ENCODE measurements at regions not wholly inside any gene's neighbourhood (a gene's known extent, or its start where the extent isn't known, plus 50 kb on each side); places are given as distances from the start of the nearest gene placed in this dataset.

DNA sequence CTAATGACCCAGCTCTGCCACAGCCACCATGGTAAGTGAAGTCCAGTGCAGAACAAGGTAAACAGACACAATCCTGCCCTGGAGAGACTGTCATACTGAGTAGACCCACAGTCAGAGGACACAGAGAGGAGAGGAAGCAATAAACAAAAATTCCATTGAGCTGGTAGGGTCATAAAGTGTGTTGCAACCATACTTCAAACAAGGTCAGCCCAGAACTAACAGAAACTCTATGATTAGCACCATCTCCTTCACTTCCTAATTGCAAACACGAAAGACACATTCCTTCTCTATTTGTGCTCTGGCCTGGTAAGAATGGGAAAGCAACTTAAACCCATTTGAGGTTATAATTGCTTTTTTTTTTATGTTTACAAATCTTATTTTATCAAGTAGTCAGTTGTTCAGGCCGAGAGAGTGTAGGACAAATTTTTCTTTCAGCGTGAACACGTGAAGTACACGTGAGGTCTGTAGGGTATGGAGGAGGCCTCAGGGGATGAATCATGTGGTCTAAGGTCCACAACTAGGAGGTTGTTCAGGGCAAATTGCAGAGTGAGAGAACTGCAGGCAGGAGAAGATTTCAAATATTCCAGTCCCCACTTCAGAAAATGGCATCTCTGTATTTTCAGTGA lies 71.4 kb upstream of the GLS start:
- H4K91ac ChIP-seq (ENCODE audit: low read length), result no peak overlapping the region
- H3K27me3 ChIP-seq (ENCODE audit: control insufficient read depth in 1 of 2, insufficient read depth in 1 of 2, low read length in 2 of 2), result no peaks in the 10 kb centered on the region
- no peak overlapping the region for H2BK12ac ChIP-seq (ENCODE audit: low read length in 2 of 2)
- H3K36me3 ChIP-seq (ENCODE audit: control insufficient read depth in 1 of 2, insufficient read depth in 2 of 2, low read depth in 1 of 2, low read length in 2 of 2), result no peaks in the 10 kb centered on the region
- no peak overlapping the region for H2BK5ac ChIP-seq (ENCODE audit: low read depth, low read length, poor library complexity, severe bottlenecking)
- H3K27ac ChIP-seq (ENCODE audit: low read length, poor library complexity, severe bottlenecking), result no peak overlapping the region
- no peak overlapping the region for H3K9ac ChIP-seq (ENCODE audit: low read length)
- H4K8ac ChIP-seq (ENCODE audit: low read length), result no peak overlapping the region
- no peak overlapping the region for H3K4me3 ChIP-seq (ENCODE audit: insufficient read depth in 1 of 2, low read depth in 1 of 2, low read length in 2 of 2)
- peaks cover 5% of the 10 kb centered on the region for H3K4me1 ChIP-seq (ENCODE audit: control insufficient read depth, insufficient read depth, low read depth, low read length)
- WGBS, result 29% methylated on average over 4 of the region's 5 CpGs
- no peaks in the 10 kb centered on the region for H3K9me3 ChIP-seq (ENCODE audit: control insufficient read depth, low read length)
- DNase-seq, result peak; percentile 66
- no peak overlapping the region for H2BK15ac ChIP-seq (ENCODE audit: low read depth, poor library complexity, severe bottlenecking)
- H2BK120ac ChIP-seq (ENCODE audit: low read depth, low read length), result no peak overlapping the region
- H2AFZ ChIP-seq (ENCODE audit: low read depth, low read length), result no peak overlapping the region
- H3K4ac ChIP-seq (ENCODE audit: low read depth in 1 of 2, low read length in 2 of 2), result no peak overlapping the region
- H3K23ac ChIP-seq (ENCODE audit: low read length in 2 of 2), result no peak overlapping the region
- H3K79me1 ChIP-seq (replicated peaks; ENCODE audit: low read length, poor library complexity, severe bottlenecking), result no peaks in the 10 kb centered on the region
- H3K4me2 ChIP-seq (ENCODE audit: low read length, poor library complexity, severe bottlenecking), result no peak overlapping the region
- no peak overlapping the region for H3K18ac ChIP-seq (ENCODE audit: low read depth in 1 of 2, low read length in 2 of 2)
- H2AK5ac ChIP-seq (ENCODE audit: low read length, severe bottlenecking), result no peak overlapping the region
- H3K14ac ChIP-seq (ENCODE audit: low read length in 2 of 2), result no peak overlapping the region

DNA sequence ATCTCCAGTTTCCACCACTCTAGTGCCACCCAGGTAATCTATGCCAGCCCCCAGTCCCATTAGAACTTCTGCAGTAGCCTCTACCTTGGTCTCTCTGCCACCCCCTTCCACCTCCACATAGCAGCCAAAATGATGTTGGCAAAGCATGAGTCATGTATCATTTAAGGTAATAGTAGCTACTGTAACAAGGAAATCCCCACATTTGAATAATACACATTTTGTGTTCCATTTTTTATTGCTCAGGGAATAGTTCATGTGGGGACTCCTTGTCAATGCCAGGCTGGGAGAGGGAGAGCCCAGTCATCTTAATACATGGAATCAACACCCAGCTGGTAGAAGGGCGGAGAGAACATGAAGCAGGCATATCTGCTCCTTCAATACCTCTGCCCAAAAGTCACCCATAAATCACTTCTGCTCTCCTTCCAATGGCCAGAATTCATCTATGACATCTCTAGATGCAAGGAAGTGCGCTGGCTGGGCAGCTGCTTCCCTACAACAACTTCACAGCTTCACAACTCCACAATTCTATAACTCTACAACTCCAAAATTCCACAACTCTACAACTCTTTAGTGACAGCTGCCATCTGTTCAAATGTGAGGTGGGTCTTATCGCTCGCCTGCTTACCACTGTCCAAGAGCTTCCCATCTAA lies 70.6 kb upstream of the GLS start:
- Histone ChIP-seq H2BK120ac (ENCODE audit: low read depth, low read length) (peak overlapping the region; percentile 74), H3K27ac (ENCODE audit: low read length, poor library complexity, severe bottlenecking) (no peak overlapping the region), H2BK12ac (ENCODE audit: low read length in 2 of 2) (peak overlapping the region; percentile 34 to 90), H4K91ac (ENCODE audit: low read length) (peak overlapping the region; percentile 56), H3K27me3 (ENCODE audit: control insufficient read depth in 1 of 2, insufficient read depth in 1 of 2, low read length in 2 of 2) (no peaks in the 10 kb centered on the region), H3K4ac (ENCODE audit: low read depth in 1 of 2, low read length in 2 of 2) (peak overlapping the region in 1 of 2 experiments; percentile 85), H3K18ac (ENCODE audit: low read depth in 1 of 2, low read length in 2 of 2) (peak overlapping the region in 1 of 2 experiments; percentile 34), H2AFZ (ENCODE audit: low read depth, low read length) (no peak overlapping the region), H2AK5ac (ENCODE audit: low read length, severe bottlenecking) (no peak overlapping the region), H2BK15ac (ENCODE audit: low read depth, poor library complexity, severe bottlenecking) (peak overlapping the region; percentile 74), H3K4me3 (ENCODE audit: insufficient read depth in 1 of 2, low read depth in 1 of 2, low read length in 2 of 2) (no peak overlapping the region), H3K4me2 (ENCODE audit: low read length, poor library complexity, severe bottlenecking) (no peak overlapping the region), H3K4me1 (ENCODE audit: control insufficient read depth, insufficient read depth, low read depth, low read length) (peaks cover 5% of the 10 kb centered on the region), H2BK5ac (ENCODE audit: low read depth, low read length, poor library complexity, severe bottlenecking) (no peak overlapping the region), H3K23ac (ENCODE audit: low read length in 2 of 2) (no peak overlapping the region), H3K36me3 (ENCODE audit: control insufficient read depth in 1 of 2, insufficient read depth in 2 of 2, low read depth in 1 of 2, low read length in 2 of 2) (no peaks in the 10 kb centered on the region), H3K79me1 (replicated peaks; ENCODE audit: low read length, poor library complexity, severe bottlenecking) (no peaks in the 10 kb centered on the region), H4K8ac (ENCODE audit: low read length) (no peak overlapping the region), H3K9me3 (ENCODE audit: control insufficient read depth, low read length) (no peaks in the 10 kb centered on the region), H3K14ac (ENCODE audit: low read length in 2 of 2) (peak overlapping the region in 1 of 2 experiments; percentile 62), H3K9ac (ENCODE audit: low read length) (no peak overlapping the region)
- 73% methylated on average over 4 of the region's 4 CpGs for WGBS
- DNase-seq, result no peak

DNA sequence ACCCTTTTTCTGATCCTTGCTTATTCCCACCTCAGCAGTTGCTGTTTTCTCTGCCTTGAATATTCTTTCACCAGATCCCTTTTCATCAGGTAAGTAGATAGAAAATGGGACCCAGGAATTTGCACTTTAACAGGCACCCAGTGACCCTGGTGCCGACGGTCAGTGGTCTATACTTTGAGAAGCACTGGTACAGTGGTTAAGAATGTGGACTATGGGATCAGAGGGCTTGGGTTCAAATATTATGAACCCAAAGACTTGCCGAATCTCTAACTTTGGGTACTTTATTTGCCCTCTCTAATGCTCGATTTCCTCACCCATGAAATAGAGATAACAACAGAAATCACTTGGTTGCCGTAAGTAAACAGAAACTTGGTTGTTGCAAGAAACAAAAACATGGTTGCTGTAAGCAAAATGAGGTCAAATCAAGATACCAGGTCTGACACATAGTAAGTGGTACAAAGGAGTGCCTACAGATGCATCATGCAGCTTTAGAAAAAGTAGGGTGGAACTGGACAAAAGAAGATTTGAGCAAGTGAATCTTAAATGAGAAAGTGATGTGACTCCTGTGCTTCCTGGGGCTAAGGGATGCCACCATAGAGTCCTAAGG lies 69.5 kb upstream of the GLS start:
- Histone ChIP-seq H2BK12ac (ENCODE audit: low read length in 2 of 2) (peak overlapping the region in 1 of 2 experiments; percentile 9), H3K9me3 (ENCODE audit: control insufficient read depth, low read length) (no peaks in the 10 kb centered on the region), H3K18ac (ENCODE audit: low read depth in 1 of 2, low read length in 2 of 2) (no peak overlapping the region), H3K36me3 (ENCODE audit: control insufficient read depth in 1 of 2, insufficient read depth in 2 of 2, low read depth in 1 of 2, low read length in 2 of 2) (no peaks in the 10 kb centered on the region), H3K9ac (ENCODE audit: low read length) (no peak overlapping the region), H3K4ac (ENCODE audit: low read depth in 1 of 2, low read length in 2 of 2) (no peak overlapping the region), H2BK5ac (ENCODE audit: low read depth, low read length, poor library complexity, severe bottlenecking) (no peak overlapping the region), H2AFZ (ENCODE audit: low read depth, low read length) (no peak overlapping the region), H3K14ac (ENCODE audit: low read length in 2 of 2) (no peak overlapping the region), H3K4me2 (ENCODE audit: low read length, poor library complexity, severe bottlenecking) (no peak overlapping the region), H3K27ac (ENCODE audit: low read length, poor library complexity, severe bottlenecking) (no peak overlapping the region), H2BK15ac (ENCODE audit: low read depth, poor library complexity, severe bottlenecking) (no peak overlapping the region), H4K91ac (ENCODE audit: low read length) (no peak overlapping the region), H3K4me1 (ENCODE audit: control insufficient read depth, insufficient read depth, low read depth, low read length) (peaks cover 5% of the 10 kb centered on the region), H2AK5ac (ENCODE audit: low read length, severe bottlenecking) (peak overlapping the region; percentile 81), H3K27me3 (ENCODE audit: control insufficient read depth in 1 of 2, insufficient read depth in 1 of 2, low read length in 2 of 2) (no peaks in the 10 kb centered on the region), H2BK120ac (ENCODE audit: low read depth, low read length) (peak overlapping the region; percentile 52), H4K8ac (ENCODE audit: low read length) (no peak overlapping the region), H3K4me3 (ENCODE audit: insufficient read depth in 1 of 2, low read depth in 1 of 2, low read length in 2 of 2) (no peak overlapping the region), H3K23ac (ENCODE audit: low read length in 2 of 2) (no peak overlapping the region), H3K79me1 (replicated peaks; ENCODE audit: low read length, poor library complexity, severe bottlenecking) (no peaks in the 10 kb centered on the region)
- DNase-seq, result no peak
- WGBS, result 100% methylated on average over 2 of the region's 5 CpGs

GRCh38 chr2:190811811-190812210 lies 68.8 kb upstream of the GLS start:
- Histone ChIP-seq H2BK5ac (ENCODE audit: low read depth, low read length, poor library complexity, severe bottlenecking) (no peak overlapping the region), H3K36me3 (ENCODE audit: control insufficient read depth in 1 of 2, insufficient read depth in 2 of 2, low read depth in 1 of 2, low read length in 2 of 2) (no peaks in the 10 kb centered on the region), H3K27me3 (ENCODE audit: control insufficient read depth in 1 of 2, insufficient read depth in 1 of 2, low read length in 2 of 2) (no peaks in the 10 kb centered on the region), H3K14ac (ENCODE audit: low read length in 2 of 2) (no peak overlapping the region), H3K4me2 (ENCODE audit: low read length, poor library complexity, severe bottlenecking) (no peak overlapping the region), H2BK12ac (ENCODE audit: low read length in 2 of 2) (no peak overlapping the region), H2AK5ac (ENCODE audit: low read length, severe bottlenecking) (peak overlapping the region; percentile 81), H3K18ac (ENCODE audit: low read depth in 1 of 2, low read length in 2 of 2) (no peak overlapping the region), H3K27ac (ENCODE audit: low read length, poor library complexity, severe bottlenecking) (no peak overlapping the region), H3K9me3 (ENCODE audit: control insufficient read depth, low read length) (no peaks in the 10 kb centered on the region), H3K79me1 (replicated peaks; ENCODE audit: low read length, poor library complexity, severe bottlenecking) (no peaks in the 10 kb centered on the region), H4K8ac (ENCODE audit: low read length) (no peak overlapping the region), H3K4me3 (ENCODE audit: insufficient read depth in 1 of 2, low read depth in 1 of 2, low read length in 2 of 2) (no peak overlapping the region), H3K4me1 (ENCODE audit: control insufficient read depth, insufficient read depth, low read depth, low read length) (peaks cover 5% of the 10 kb centered on the region), H2BK120ac (ENCODE audit: low read depth, low read length) (no peak overlapping the region), H4K91ac (ENCODE audit: low read length) (no peak overlapping the region), H3K9ac (ENCODE audit: low read length) (no peak overlapping the region), H3K4ac (ENCODE audit: low read depth in 1 of 2, low read length in 2 of 2) (no peak overlapping the region), H3K23ac (ENCODE audit: low read length in 2 of 2) (no peak overlapping the region), H2AFZ (ENCODE audit: low read depth, low read length) (no peak overlapping the region), H2BK15ac (ENCODE audit: low read depth, poor library complexity, severe bottlenecking) (no peak overlapping the region)
- DNase-seq, result no peak

Measured in mesenchymal stem cell (in vitro differentiated cells and primary cell).